ENCODE measurements at regions not wholly inside any gene's neighbourhood (a gene's known extent, or its start where the extent isn't known, plus 50 kb on each side); places are given as distances from the start of the nearest gene placed in this dataset.

DNA sequence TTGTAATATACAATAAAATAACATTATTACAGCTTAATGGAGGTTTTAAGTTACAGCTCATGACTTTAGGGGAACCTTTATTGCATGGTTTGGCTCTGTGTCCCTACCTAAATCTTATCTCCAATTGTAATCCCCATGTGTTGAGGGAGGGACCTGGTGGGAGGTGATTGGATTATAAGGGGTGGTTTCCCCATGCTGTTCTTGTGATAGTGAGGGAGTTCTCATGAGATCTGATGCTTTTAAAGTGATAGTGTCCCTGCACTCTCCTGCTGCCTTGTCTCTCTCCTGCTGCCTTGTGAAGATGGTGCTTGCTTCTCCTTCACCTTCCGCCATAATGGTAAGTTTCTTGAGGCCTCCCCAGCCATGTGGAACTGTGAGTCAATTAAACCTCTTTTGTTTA is 132.1 kb upstream of the SYT1 start:
- intact Hi-C loops (cut with micrococcal nuclease): no loop called here
- H3K79me2 ChIP-seq (ENCODE audit: control insufficient read depth, insufficient read depth, low read length): no peaks in the 10 kb centered on the region
- TF ChIP-seq EZH2 (IDR thresholded peaks at IDR 0.05; ENCODE audit: borderline replicate concordance, low read depth, low read length, severe bottlenecking) (no peak), GATA2 (IDR thresholded peaks at IDR 0.05; ENCODE audit: insufficient read depth, insufficient read length, low read depth, low read length) (no peak), JUN (IDR thresholded peaks at IDR 0.05; ENCODE audit: borderline replicate concordance, insufficient read depth, insufficient read length, low read depth) (no peak), FOS (IDR thresholded peaks at IDR 0.05; ENCODE audit: borderline replicate concordance, insufficient read depth, low read length) (no peak), CTCF (IDR thresholded peaks at IDR 0.05; ENCODE audit: extremely low read depth in 1 of 2, insufficient read depth in 1 of 2, low read depth in 1 of 2, low read length in 2 of 2) (no peak), POLR2A (IDR thresholded peaks at IDR 0.05; ENCODE audit: low read depth, low read length) (no peak), POLR2AphosphoS5 (IDR thresholded peaks at IDR 0.05; ENCODE audit: insufficient read depth, low read depth, low read length) (no peak), MYC (IDR thresholded peaks at IDR 0.05; ENCODE audit: low read depth, low read length) (no peak)
- TF ChIP-seq, protein P1, sequence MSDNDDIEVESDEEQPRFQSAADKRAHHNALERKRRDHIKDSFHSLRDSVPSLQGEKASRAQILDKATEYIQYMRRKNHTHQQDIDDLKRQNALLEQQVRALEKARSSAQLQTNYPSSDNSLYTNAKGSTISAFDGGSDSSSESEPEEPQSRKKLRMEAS (IDR thresholded peaks at IDR 0.05; ENCODE audit: insufficient read depth, insufficient read length): no peak

More for the DNA sequence above, 132.1 kb upstream of the SYT1 start:
- Histone ChIP-seq H3K36me3 (ENCODE audit: control insufficient read depth in 2 of 2, extremely low read depth in 1 of 2, insufficient read depth in 2 of 2, low read length in 2 of 2) (no peaks in the 10 kb centered on the region), H3K9ac (replicated peaks; ENCODE audit: extremely low read depth, insufficient read depth, low read length) (no peak overlapping the region), H3K9me1 (replicated peaks; ENCODE audit: control insufficient read depth, extremely low read depth, insufficient read depth, low read length) (no peaks in the 10 kb centered on the region), H3K4me2 (ENCODE audit: insufficient read depth, low read length) (no peak overlapping the region), H2AFZ (ENCODE audit: low read depth, low read length) (no peak overlapping the region), H3K27me3 (ENCODE audit: control insufficient read depth in 2 of 2, insufficient read depth in 2 of 2, low read length in 2 of 2) (no peaks in the 10 kb centered on the region), H3K27ac (ENCODE audit: insufficient read depth, low read depth, low read length) (no peak overlapping the region), H4K20me1 (replicated peaks; ENCODE audit: control insufficient read depth, extremely low read depth, insufficient read depth, low read length) (no peaks in the 10 kb centered on the region), H3K9me3 (replicated peaks; ENCODE audit: control insufficient read depth, insufficient read depth, low read length) (no peaks in the 10 kb centered on the region), H3K4me1 (ENCODE audit: control insufficient read depth, extremely low read depth, insufficient read depth, low read length) (no peaks in the 10 kb centered on the region), H3K4me3 (replicated peaks in 1 of 3; ENCODE audit: insufficient read depth in 1 of 3, low read depth in 1 of 3, low read length in 3 of 3) (no peak overlapping the region)
- BruUV-seq (replicated peaks): no TSS peak
- DNase-seq (ENCODE audit: low read depth, low spot score) (no peak), FAIRE-seq (no peak)
- CTCF ChIA-PET: interaction anchor here (1.2 to 1.6 kb wide), 2 partner anchors 14 to 19 kb away, joined by 3 to 4 read pairs; no protein-coding TSS in a partner anchor
- POLR2A ChIA-PET: no interaction called here
- dilution Hi-C loops (cut with MboI; ENCODE audit: extremely low pct_ligation_motif_present, low sequenced_read_pairs): no loop called here
